ENCODE measurements at regions not wholly inside any gene's neighbourhood (a gene's known extent, or its start where the extent isn't known, plus 50 kb on each side); places are given as distances from the start of the nearest gene placed in this dataset.

DNA sequence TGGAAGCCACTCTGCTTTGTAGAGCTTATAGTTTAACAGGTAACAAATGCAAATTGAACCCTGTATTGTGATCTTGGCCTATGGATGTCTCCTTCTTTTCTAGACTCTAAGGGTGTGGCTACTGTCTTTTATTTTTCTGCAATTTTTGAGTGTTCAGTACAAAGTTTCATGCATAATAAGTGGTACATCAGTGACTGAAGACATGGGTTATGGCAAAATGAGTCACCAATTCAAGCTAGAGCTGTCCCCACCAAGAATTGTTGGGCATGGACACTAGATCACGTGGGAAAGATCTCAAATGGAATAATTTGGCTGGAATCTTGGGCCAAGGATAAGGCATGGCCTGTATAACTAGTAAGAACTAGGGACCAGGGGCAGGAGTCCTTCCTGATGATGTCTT lies 228.4 kb upstream of the N4BP1 start:
- TF ChIP-seq, protein P1, sequence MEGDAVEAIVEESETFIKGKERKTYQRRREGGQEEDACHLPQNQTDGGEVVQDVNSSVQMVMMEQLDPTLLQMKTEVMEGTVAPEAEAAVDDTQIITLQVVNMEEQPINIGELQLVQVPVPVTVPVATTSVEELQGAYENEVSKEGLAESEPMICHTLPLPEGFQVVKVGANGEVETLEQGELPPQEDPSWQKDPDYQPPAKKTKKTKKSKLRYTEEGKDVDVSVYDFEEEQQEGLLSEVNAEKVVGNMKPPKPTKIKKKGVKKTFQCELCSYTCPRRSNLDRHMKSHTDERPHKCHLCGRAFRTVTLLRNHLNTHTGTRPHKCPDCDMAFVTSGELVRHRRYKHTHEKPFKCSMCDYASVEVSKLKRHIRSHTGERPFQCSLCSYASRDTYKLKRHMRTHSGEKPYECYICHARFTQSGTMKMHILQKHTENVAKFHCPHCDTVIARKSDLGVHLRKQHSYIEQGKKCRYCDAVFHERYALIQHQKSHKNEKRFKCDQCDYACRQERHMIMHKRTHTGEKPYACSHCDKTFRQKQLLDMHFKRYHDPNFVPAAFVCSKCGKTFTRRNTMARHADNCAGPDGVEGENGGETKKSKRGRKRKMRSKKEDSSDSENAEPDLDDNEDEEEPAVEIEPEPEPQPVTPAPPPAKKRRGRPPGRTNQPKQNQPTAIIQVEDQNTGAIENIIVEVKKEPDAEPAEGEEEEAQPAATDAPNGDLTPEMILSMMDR (IDR thresholded peaks at IDR 0.05), result no peak
- no peak for TF ChIP-seq POLR2AphosphoS5 (IDR thresholded peaks at IDR 0.05)
